DOHH2 (cell line): ENCODE measurements at regions not wholly inside any gene's neighbourhood (a gene's known extent, or its start where the extent isn't known, plus 50 kb on each side); places are given as distances from the start of the nearest gene placed in this dataset.

Experiments
- H3F3A ChIP-seq: fragments of 200-600 bp; sonication (generic), shearing (Covaris generic); 2 replicates; pipeline ENCODE4 v1.6.0; 2016; ENCODE audit warnings: antibody characterized with exemption, mild to moderate bottlenecking; ENCODE audit not compliant: control insufficient read depth, insufficient read depth
- H3K27ac ChIP-seq: fragments of 200-600 bp; sonication (generic); 2 replicates; pipeline ENCODE4 v1.5.1; 2014; ENCODE audit warnings: low read depth, mild to moderate bottlenecking, low read length, moderate library complexity
- H3K27me3 ChIP-seq: fragments of 200-600 bp; sonication (generic); 2 replicates; pipeline ENCODE4 v1.6.1; 2014; ENCODE audit warnings: mild to moderate bottlenecking, low read length, mixed read lengths; ENCODE audit not compliant: control insufficient read depth
- H3K36me3 ChIP-seq: fragments of 200-600 bp; sonication (generic); 2 replicates; pipeline ENCODE4 v1.6.1; 2014; ENCODE audit warnings: mild to moderate bottlenecking, low read length, moderate library complexity, mixed read lengths; ENCODE audit not compliant: control insufficient read depth
- H3K4me1 ChIP-seq: fragments of 200-600 bp; sonication (generic); 2 replicates; pipeline ENCODE4 v1.6.1; 2014; ENCODE audit warnings: mild to moderate bottlenecking, low read length, mixed read lengths; ENCODE audit not compliant: control insufficient read depth
- H3K4me2 ChIP-seq: fragments of 200-600 bp; sonication (generic); 2 replicates; pipeline ENCODE4 v1.6.0; 2014; ENCODE audit warnings: mild to moderate bottlenecking, low read length, moderate library complexity
- H3K4me3 ChIP-seq: fragments of 200-600 bp; sonication (generic); 2 replicates; pipeline ENCODE4 v1.5.1; 2014; ENCODE audit warnings: mild to moderate bottlenecking, low read length, mixed read lengths
- H3K79me2 ChIP-seq: fragments of 200-600 bp; sonication (generic); 2 replicates; pipeline ENCODE4 v1.6.1; 2014; ENCODE audit warnings: mild to moderate bottlenecking, low read length, mixed read lengths; ENCODE audit not compliant: control insufficient read depth
- H3K9me2 ChIP-seq: fragments of 200-600 bp; sonication (generic); replicated peaks from 2 replicates; pipeline ENCODE4 v1.6.1; 2014; ENCODE audit warnings: mild to moderate bottlenecking, low read length, mixed read lengths; ENCODE audit not compliant: control insufficient read depth
- H3K9me3 ChIP-seq: fragments of 200-600 bp; sonication (generic); 2 replicates; pipeline ENCODE4 v1.6.1; 2014; ENCODE audit warnings: antibody characterized with exemption, low read length, mixed read lengths; ENCODE audit not compliant: control insufficient read depth, insufficient read depth
- H4K20me1 ChIP-seq: fragments of 200-600 bp; sonication (generic); 2 replicates; pipeline ENCODE4 v1.6.0; 2014; ENCODE audit warnings: low read depth, mild to moderate bottlenecking, antibody characterized with exemption, low read length, moderate library complexity; ENCODE audit not compliant: control insufficient read depth, insufficient read depth
- EZH2phosphoT487 ChIP-seq: fragments of 200-600 bp; sonication (generic); IDR thresholded peaks from 2 replicates; pipeline ENCODE4 v1.6.1; 2017; ENCODE audit warnings: borderline replicate concordance, mild to moderate bottlenecking, antibody characterized with exemption, low read length, moderate library complexity, mixed read lengths
- TF ChIP-seq, protein P1 (sequence below): fragments of 200-600 bp; sonication (generic); IDR thresholded peaks from one replicate; pipeline ENCODE4 v1.5.1; 2014; ENCODE audit warnings: antibody characterized with exemption, mild to moderate bottlenecking, low read depth, low read length; ENCODE audit not compliant: poor library complexity, severe bottlenecking

- no peaks in the 10 kb centered on the region for H3K36me3 ChIP-seq
- no peaks in the 10 kb centered on the region for H3K9me2 ChIP-seq
- H3K27ac ChIP-seq: no peak overlapping the region
- H3K27me3 ChIP-seq: no peaks in the 10 kb centered on the region
- H3K79me2 ChIP-seq: no peaks in the 10 kb centered on the region
- no peaks in the 10 kb centered on the region for H3K9me3 ChIP-seq
- H3K4me3 ChIP-seq: no peak overlapping the region
- TF ChIP-seq, protein P1, sequence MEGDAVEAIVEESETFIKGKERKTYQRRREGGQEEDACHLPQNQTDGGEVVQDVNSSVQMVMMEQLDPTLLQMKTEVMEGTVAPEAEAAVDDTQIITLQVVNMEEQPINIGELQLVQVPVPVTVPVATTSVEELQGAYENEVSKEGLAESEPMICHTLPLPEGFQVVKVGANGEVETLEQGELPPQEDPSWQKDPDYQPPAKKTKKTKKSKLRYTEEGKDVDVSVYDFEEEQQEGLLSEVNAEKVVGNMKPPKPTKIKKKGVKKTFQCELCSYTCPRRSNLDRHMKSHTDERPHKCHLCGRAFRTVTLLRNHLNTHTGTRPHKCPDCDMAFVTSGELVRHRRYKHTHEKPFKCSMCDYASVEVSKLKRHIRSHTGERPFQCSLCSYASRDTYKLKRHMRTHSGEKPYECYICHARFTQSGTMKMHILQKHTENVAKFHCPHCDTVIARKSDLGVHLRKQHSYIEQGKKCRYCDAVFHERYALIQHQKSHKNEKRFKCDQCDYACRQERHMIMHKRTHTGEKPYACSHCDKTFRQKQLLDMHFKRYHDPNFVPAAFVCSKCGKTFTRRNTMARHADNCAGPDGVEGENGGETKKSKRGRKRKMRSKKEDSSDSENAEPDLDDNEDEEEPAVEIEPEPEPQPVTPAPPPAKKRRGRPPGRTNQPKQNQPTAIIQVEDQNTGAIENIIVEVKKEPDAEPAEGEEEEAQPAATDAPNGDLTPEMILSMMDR: no peak
- no peak for TF ChIP-seq EZH2phosphoT487
- no peaks in the 10 kb centered on the region for H3K4me1 ChIP-seq
- H4K20me1 ChIP-seq: no peaks in the 10 kb centered on the region
- no peak overlapping the region for H3K4me2 ChIP-seq
- no peaks in the 10 kb centered on the region for H3F3A ChIP-seq
These were observed 346.3 kb downstream of the SHANK2 start for GRCh38 chr11:70906101-70906500.

GRCh38 chr11:70908223-70908622 lies 344.2 kb downstream of the SHANK2 start:
- Histone ChIP-seq H3K9me2 (no peaks in the 10 kb centered on the region), H3K9me3 (no peaks in the 10 kb centered on the region), H3K27ac (no peak overlapping the region), H3K4me1 (no peaks in the 10 kb centered on the region), H3K27me3 (peaks cover 10% of the 10 kb centered on the region), H3K4me2 (no peak overlapping the region), H3K36me3 (no peaks in the 10 kb centered on the region), H3K4me3 (no peak overlapping the region), H3K79me2 (no peaks in the 10 kb centered on the region), H4K20me1 (no peaks in the 10 kb centered on the region), H3F3A (no peaks in the 10 kb centered on the region)
- TF ChIP-seq EZH2phosphoT487: no peak
- TF ChIP-seq, protein P1: no peak

- Histone ChIP-seq H3K27ac (no peak overlapping the region), H3K79me2 (no peaks in the 10 kb centered on the region), H3K9me3 (no peaks in the 10 kb centered on the region), H4K20me1 (no peaks in the 10 kb centered on the region), H3K9me2 (no peaks in the 10 kb centered on the region), H3K4me1 (no peaks in the 10 kb centered on the region), H3K4me3 (no peak overlapping the region), H3K27me3 (peaks cover 13% of the 10 kb centered on the region), H3K4me2 (no peak overlapping the region), H3F3A (no peaks in the 10 kb centered on the region), H3K36me3 (no peaks in the 10 kb centered on the region)
- TF ChIP-seq, protein P1: no peak
- no peak for TF ChIP-seq EZH2phosphoT487
These were observed 341.5 kb downstream of the SHANK2 start for GRCh38 chr11:70910835-70911234.
